PC-3 (cell line): ENCODE measurements at regions not wholly inside any gene's neighbourhood (a gene's known extent, or its start where the extent isn't known, plus 50 kb on each side); places are given as distances from the start of the nearest gene placed in this dataset.

Source experiments
- ATAC-seq: fragments of 200-7000 bp; cut with Tn5 transposase; 2 replicates; pipeline ENCODE4 v1.9.1; 2020; ENCODE audit warnings: mild to moderate bottlenecking, moderate library complexity
- BruUV-seq: library from RNA; stranded (reverse); fragments of 400-500 nt; replicated peaks from 2 replicates; lab custom pipeline; 2021; lab: Mats Ljungman, UMichigan
- CTCF ChIA-PET: fragments of 300-600 bp; sonication (Branson Sonifier 250); formaldehyde crosslinking; loops from one replicate; lab custom pipeline; 2022; ENCODE audit warnings: antibody characterized with exemption; lab: Charles Lee
- POLR2A ChIA-PET: fragments of 300-600 bp; sonication (Branson Sonifier 250); formaldehyde crosslinking; loops from one replicate; lab custom pipeline; 2022; ENCODE audit warnings: antibody characterized with exemption; ENCODE audit not compliant: unreplicated experiment; lab: Charles Lee
- DNase-seq: peaks from one replicate; pipeline ENCODE4 v3.0.0-alpha.2; 2015
- H2AFZ ChIP-seq: fragments of 300-600 bp; sonication (generic); 2 replicates; pipeline ENCODE4 v1.6.0; 2016; ENCODE audit warnings: antibody characterized with exemption, low read length
- H3F3A ChIP-seq: fragments of 300-600 bp; sonication (generic); one replicate; pipeline ENCODE4 v1.6.0; 2017; ENCODE audit warnings: antibody characterized with exemption, low read length, control low read depth, mild to moderate bottlenecking; ENCODE audit not compliant: unreplicated experiment
- H3K27ac ChIP-seq: fragments of 300-600 bp; sonication (generic); 2 replicates; pipeline ENCODE4 v1.5.1; 2016; ENCODE audit warnings: mild to moderate bottlenecking, low read length
- H3K27me3 ChIP-seq: fragments of 300-600 bp; sonication (generic); 2 replicates; pipeline ENCODE4 v1.6.1; 2016; ENCODE audit warnings: low read length, mixed read lengths
- H3K36me3 ChIP-seq: fragments of 300-600 bp; sonication (generic); 2 replicates; pipeline ENCODE4 v1.6.1; 2016; ENCODE audit warnings: low read depth, mixed run types, low read length, mixed read lengths
- H3K4me1 ChIP-seq: fragments of 300-600 bp; sonication (generic); 2 replicates; pipeline ENCODE4 v1.5.1; 2016; ENCODE audit warnings: low read length; ENCODE audit not compliant: insufficient read depth
- H3K4me2 ChIP-seq: fragments of 300-600 bp; sonication (generic); 2 replicates; pipeline ENCODE4 v1.6.0; 2016; ENCODE audit warnings: low read length
- H3K4me3 ChIP-seq: fragments of 300-600 bp; sonication (generic); 2 replicates; pipeline ENCODE4 v1.5.1; 2016; ENCODE audit warnings: mild to moderate bottlenecking, low read length, mixed read lengths
- H3K79me2 ChIP-seq: fragments of 300-600 bp; sonication (generic); 2 replicates; pipeline ENCODE4 v1.6.1; 2017; ENCODE audit warnings: low read length, mixed read lengths
- H3K9ac ChIP-seq: fragments of 300-600 bp; sonication (generic); 2 replicates; pipeline ENCODE4 v1.6.0; 2016; ENCODE audit warnings: mild to moderate bottlenecking, low read length
- H3K9me2 ChIP-seq: fragments of 300-600 bp; sonication (generic); replicated peaks from 2 replicates; pipeline ENCODE4 v1.6.1; 2016; ENCODE audit warnings: mixed run types, low read length, mixed read lengths
- H3K9me3 ChIP-seq: fragments of 300-600 bp; sonication (generic); 2 replicates; pipeline ENCODE4 v1.6.1; 2016; ENCODE audit warnings: low read length, mixed read lengths
- H4K20me1 ChIP-seq: fragments of 300-600 bp; sonication (generic); 2 replicates; pipeline ENCODE4 v1.6.1; 2016; ENCODE audit warnings: low read length, mixed read lengths
- CTCF ChIP-seq: fragments of 300-600 bp; sonication (generic); conservative IDR thresholded peaks from 2 replicates; pipeline ENCODE4 v1.5.1; 2017; ENCODE audit warnings: antibody characterized with exemption, low read depth, mild to moderate bottlenecking, low read length
- EZH2 ChIP-seq: fragments of 300-600 bp; sonication (generic); IDR thresholded peaks from one replicate; pipeline ENCODE4 v1.6.1; 2017; ENCODE audit warnings: antibody characterized with exemption, mild to moderate bottlenecking, low read length; ENCODE audit not compliant: unreplicated experiment
- EZH2phosphoT487 ChIP-seq: fragments of 300-600 bp; sonication (generic); IDR thresholded peaks from 2 replicates; pipeline ENCODE4 v1.6.1; 2018; ENCODE audit warnings: mild to moderate bottlenecking, antibody characterized with exemption, low read length, borderline replicate concordance
- intact Hi-C: fragments of 100-400 bp; cut with micrococcal nuclease; formaldehyde crosslinking; loops from 2 replicates; pipeline ENCODE4 v1.9.0; 2023

- H3K79me2 ChIP-seq: no peaks in the 10 kb centered on the region
- BruUV-seq: no TSS peak
- TF ChIP-seq EZH2phosphoT487: no peak
- no peak for TF ChIP-seq EZH2
- no peak for TF ChIP-seq CTCF
- H2AFZ ChIP-seq: no peak overlapping the region
- POLR2A ChIA-PET: no interaction called here
- no peaks in the 10 kb centered on the region for H3K4me1 ChIP-seq
- no peak overlapping the region for H3K27ac ChIP-seq
- no peak for ATAC-seq
- no peak for DNase-seq
- no peaks in the 10 kb centered on the region for H3K36me3 ChIP-seq
- no peaks in the 10 kb centered on the region for H4K20me1 ChIP-seq
- peaks cover 54% of the 10 kb centered on the region for H3K27me3 ChIP-seq
- H3F3A ChIP-seq: no peaks in the 10 kb centered on the region
- no peaks in the 10 kb centered on the region for H3K9me2 ChIP-seq
- no peak overlapping the region for H3K4me2 ChIP-seq
- H3K4me3 ChIP-seq: no peak overlapping the region
- H3K9ac ChIP-seq: no peak overlapping the region
- H3K9me3 ChIP-seq: peaks cover 3% of the 10 kb centered on the region; the same call in 1 of the 2 replicates
- intact Hi-C loops: no loop called here
- CTCF ChIA-PET: no interaction called here
Measured at GRCh38 chr12:111112311-111113098, 192.1 kb upstream of the MYL2 start.

GRCh38 chr12:111111681-111112080 lies 191.3 kb upstream of the MYL2 start:
- H3K9ac ChIP-seq: no peak overlapping the region
- CTCF ChIA-PET: no interaction called here
- no peak overlapping the region for H3K27ac ChIP-seq
- H3K9me3 ChIP-seq: peaks cover 3% of the 10 kb centered on the region; the same call in 1 of the 2 replicates
- no peak for ATAC-seq
- intact Hi-C loops: no loop called here
- H3K4me1 ChIP-seq: no peaks in the 10 kb centered on the region
- no peaks in the 10 kb centered on the region for H4K20me1 ChIP-seq
- no TSS peak for BruUV-seq
- no peaks in the 10 kb centered on the region for H3F3A ChIP-seq
- DNase-seq: no peak
- no peak overlapping the region for H2AFZ ChIP-seq
- no peaks in the 10 kb centered on the region for H3K9me2 ChIP-seq
- TF ChIP-seq EZH2 (no peak), EZH2phosphoT487 (no peak), CTCF (no peak)
- H3K4me2 ChIP-seq: no peak overlapping the region
- H3K27me3 ChIP-seq: peaks cover 59% of the 10 kb centered on the region
- POLR2A ChIA-PET: no interaction called here
- H3K79me2 ChIP-seq: no peaks in the 10 kb centered on the region
- H3K4me3 ChIP-seq: no peak overlapping the region
- H3K36me3 ChIP-seq: no peaks in the 10 kb centered on the region

GRCh38 chr12:111110556-111110955 lies 190.2 kb upstream of the MYL2 start:
- Histone ChIP-seq H3K4me3 (no peak overlapping the region), H3K9me2 (no peaks in the 10 kb centered on the region), H3K79me2 (no peaks in the 10 kb centered on the region), H3K9ac (no peak overlapping the region), H2AFZ (no peak overlapping the region), H3F3A (no peaks in the 10 kb centered on the region), H3K4me2 (no peak overlapping the region), H3K9me3 (peaks cover 2% of the 10 kb centered on the region; the same call in 1 of the 2 replicates), H3K4me1 (no peaks in the 10 kb centered on the region), H3K27me3 (peaks cover 59% of the 10 kb centered on the region), H3K36me3 (no peaks in the 10 kb centered on the region), H3K27ac (no peak overlapping the region), H4K20me1 (no peaks in the 10 kb centered on the region)
- CTCF ChIA-PET: no interaction called here
- intact Hi-C loops: no loop called here
- DNase-seq (no peak), ATAC-seq (no peak)
- POLR2A ChIA-PET: no interaction called here
- no TSS peak for BruUV-seq
- TF ChIP-seq EZH2 (no peak), CTCF (no peak), EZH2phosphoT487 (no peak)
